Fibroblast of lung (primary cell): ENCODE measurements at regions not wholly inside any gene's neighbourhood (a gene's known extent, or its start where the extent isn't known, plus 50 kb on each side); places are given as distances from the start of the nearest gene placed in this dataset.
"Not testable (repeated sequence)": the region's sequence is repeated elsewhere in the genome, so short reads cannot be mapped to it uniquely, and the experiment has no call there.

Experiments
- DNase-seq, 2 donors: peaks; one replicate each; pipeline versions ENCODE4 v3.0.0 to v3.0.0-alpha.2; 2010; ENCODE audit warnings: low read depth in 2 of 2
- H2AFZ ChIP-seq: 2 replicates; pipeline ENCODE4 v1.5.1; 2012; ENCODE audit warnings: low read length, control low read depth, inconsistent platforms
- H3K27ac ChIP-seq: 2 replicates; pipeline ENCODE4 v1.5.1; 2011; ENCODE audit warnings: low read length, control low read depth; ENCODE audit not compliant: insufficient read depth
- H3K27me3 ChIP-seq: 2 replicates; pipeline ENCODE4 v1.5.1; 2011; ENCODE audit warnings: mild to moderate bottlenecking, low read length; ENCODE audit not compliant: control insufficient read depth, insufficient read depth
- H3K36me3 ChIP-seq: 2 replicates; pipeline ENCODE4 v1.5.1; 2011; ENCODE audit warnings: low read length; ENCODE audit not compliant: control insufficient read depth, insufficient read depth
- H3K4me1 ChIP-seq: 2 replicates; pipeline ENCODE4 v1.5.1; 2011; ENCODE audit warnings: low read length; ENCODE audit not compliant: control insufficient read depth, insufficient read depth; ENCODE audit errors: extremely low read depth
- H3K4me2 ChIP-seq: 2 replicates; pipeline ENCODE4 v1.5.1; 2011; ENCODE audit warnings: low read length, control low read depth; ENCODE audit not compliant: insufficient read depth; ENCODE audit errors: extremely low read depth
- H3K4me3 ChIP-seq, 4 experiments: fragments of 200-600 bp in 1 of 4; sonication (generic) in 1 of 4; replicated peaks in 1 of 4; 2 replicates each; pipeline ENCODE4 v1.5.1; 2011 to 2016; ENCODE audit warnings: low read length in 4 of 4, low read depth in 3 of 4, mild to moderate bottlenecking in 3 of 4, control low read depth in 2 of 4, inconsistent platforms in 1 of 4, mixed read lengths in 1 of 4; ENCODE audit not compliant: insufficient read depth in 1 of 4; ENCODE audit errors: control extremely low read depth in 1 of 4
- H3K79me2 ChIP-seq: 2 replicates; pipeline ENCODE4 v1.5.1; 2012; ENCODE audit warnings: mild to moderate bottlenecking, low read length, inconsistent platforms; ENCODE audit not compliant: control insufficient read depth, insufficient read depth
- H3K9ac ChIP-seq: 2 replicates; pipeline ENCODE4 v1.5.1; 2011; ENCODE audit warnings: mild to moderate bottlenecking, low read length, control low read depth; ENCODE audit not compliant: insufficient read depth
- H3K9me3 ChIP-seq: 2 replicates; pipeline ENCODE4 v1.5.1; 2012; ENCODE audit warnings: low read depth, low read length; ENCODE audit not compliant: control insufficient read depth, insufficient read depth
- H4K20me1 ChIP-seq: 2 replicates; pipeline ENCODE4 v1.5.1; 2011; ENCODE audit warnings: low read length; ENCODE audit not compliant: control insufficient read depth, insufficient read depth; ENCODE audit errors: extremely low read depth
- CTCF ChIP-seq, 2 donors: IDR thresholded peaks in 1 of 2; conservative IDR thresholded peaks in 1 of 2; 1 replicate in 1 of 2; 2 replicates in 1 of 2; pipeline ENCODE4 v1.5.1; 2011 to 2012; ENCODE audit warnings: low read length in 2 of 2, control low read depth in 1 of 2, inconsistent platforms in 1 of 2, low read depth in 1 of 2, mild to moderate bottlenecking in 1 of 2
- EZH2 ChIP-seq: IDR thresholded peaks from 2 replicates; pipeline ENCODE4 v1.5.1; 2012; ENCODE audit warnings: low read length, control low read depth, mild to moderate bottlenecking; ENCODE audit errors: missing control alignments

- Histone ChIP-seq H3K4me1 (no peaks in the 10 kb centered on the region), H3K27me3 (no peaks in the 10 kb centered on the region), H4K20me1 (no peaks in the 10 kb centered on the region), H3K27ac (no peak overlapping the region), H3K4me3 (no peak overlapping the region), H3K9ac (no peak overlapping the region), H2AFZ (no peak overlapping the region), H3K9me3 (no peaks in the 10 kb centered on the region), H3K79me2 (no peaks in the 10 kb centered on the region), H3K36me3 (no peaks in the 10 kb centered on the region), H3K4me2 (no peak overlapping the region)
- no peak for TF ChIP-seq EZH2
- TF ChIP-seq CTCF (conservative IDR thresholded peaks at IDR 0.05 in 1 of 2, IDR thresholded peaks at IDR 0.05 in 1 of 2; ENCODE audit: low read depth in 1 of 2, low read length in 2 of 2) = no peak
- DNase-seq = no peak
These were observed 219.4 kb upstream of the MYLIP start for GRCh38 chr6:15909290-15910070.

GRCh38 chr6:15908871-15909270, 220.0 kb upstream of the MYLIP start:
- no peak overlapping the region for H3K9ac ChIP-seq
- DNase-seq = no peak
- no peaks in the 10 kb centered on the region for H3K27me3 ChIP-seq
- H4K20me1 ChIP-seq = no peaks in the 10 kb centered on the region
- no peak overlapping the region for H2AFZ ChIP-seq
- no peaks in the 10 kb centered on the region for H3K4me1 ChIP-seq
- H3K4me3 ChIP-seq = no peak overlapping the region
- no peak overlapping the region for H3K4me2 ChIP-seq
- H3K9me3 ChIP-seq = no peaks in the 10 kb centered on the region
- TF ChIP-seq CTCF (conservative IDR thresholded peaks at IDR 0.05 in 1 of 2, IDR thresholded peaks at IDR 0.05 in 1 of 2; ENCODE audit: low read depth in 1 of 2, low read length in 2 of 2) = no peak
- TF ChIP-seq EZH2 = no peak
- H3K79me2 ChIP-seq = no peaks in the 10 kb centered on the region
- H3K36me3 ChIP-seq = no peaks in the 10 kb centered on the region
- H3K27ac ChIP-seq = no peak overlapping the region

GRCh38 chr6:15907914-15908518, 220.9 kb upstream of the MYLIP start:
- Histone ChIP-seq H4K20me1 (no peaks in the 10 kb centered on the region), H3K4me3 (no peak overlapping the region), H3K27ac (no peak overlapping the region), H3K36me3 (no peaks in the 10 kb centered on the region), H3K4me1 (no peaks in the 10 kb centered on the region), H3K4me2 (no peak overlapping the region), H3K79me2 (no peaks in the 10 kb centered on the region), H3K9me3 (no peaks in the 10 kb centered on the region), H2AFZ (no peak overlapping the region), H3K9ac (no peak overlapping the region), H3K27me3 (no peaks in the 10 kb centered on the region)
- no peak for TF ChIP-seq CTCF (conservative IDR thresholded peaks at IDR 0.05 in 1 of 2, IDR thresholded peaks at IDR 0.05 in 1 of 2; ENCODE audit: low read depth in 1 of 2, low read length in 2 of 2)
- TF ChIP-seq EZH2 = no peak
- DNase-seq = no peak

GRCh38 chr6:15907220-15907913, 221.5 kb upstream of the MYLIP start:
- not testable (repeated sequence) for H3K27me3 ChIP-seq, H3K9me3 ChIP-seq, H3K36me3 ChIP-seq, H3K4me1 ChIP-seq, H3K4me2 ChIP-seq, H3K4me3 ChIP-seq, H3K27ac ChIP-seq, DNase-seq, H2AFZ ChIP-seq, H3K79me2 ChIP-seq, H4K20me1 ChIP-seq, H3K9ac ChIP-seq
